GM12892 (cell line): ENCODE measurements at regions not wholly inside any gene's neighbourhood (a gene's known extent, or its start where the extent isn't known, plus 50 kb on each side); places are given as distances from the start of the nearest gene placed in this dataset.

Source experiments
- POLR2A ChIP-seq: IDR thresholded peaks from 2 replicates; pipeline ENCODE4 v1.6.1; 2011; ENCODE audit warnings: low read depth, low read length, control low read depth
- POLR2AphosphoS5 ChIP-seq: IDR thresholded peaks from 2 replicates; pipeline ENCODE4 v1.6.1; 2011; ENCODE audit warnings: low read depth, low read length, control low read depth
- TAF1 ChIP-seq: IDR thresholded peaks from 2 replicates; pipeline ENCODE4 v1.6.1; 2011; ENCODE audit warnings: low read depth, mild to moderate bottlenecking, control low read depth, low read length, borderline replicate concordance

DNA sequence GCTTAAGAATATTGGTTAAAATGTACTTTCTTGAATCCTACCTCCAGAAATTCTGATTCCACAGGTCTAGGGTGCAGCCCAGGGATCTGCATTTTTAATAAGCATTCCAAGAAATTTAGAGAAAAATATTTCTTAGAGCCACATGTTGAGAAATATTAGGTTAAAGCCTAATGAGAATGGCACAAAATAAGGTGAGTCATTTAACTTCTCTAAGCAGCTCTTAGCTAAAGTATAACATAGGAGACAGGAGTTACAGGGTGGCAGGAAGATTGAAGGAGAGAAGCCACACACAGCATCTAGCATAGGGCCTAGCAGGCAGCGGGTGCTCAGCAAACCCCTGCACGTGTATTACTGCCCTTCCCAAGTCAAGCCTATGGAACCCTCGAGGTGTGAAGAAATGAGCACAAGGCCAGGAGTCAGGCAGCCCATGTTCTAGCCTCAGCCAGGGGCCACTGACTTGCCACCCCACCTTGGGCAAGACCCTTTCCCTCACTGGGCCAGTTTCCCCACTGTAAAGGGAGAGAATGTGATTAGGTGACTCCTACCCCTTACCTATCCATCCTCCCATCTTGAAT, 197.1 kb upstream of the TLE3 start:
- TF ChIP-seq POLR2AphosphoS5 (no peak), POLR2A (no peak), TAF1 (no peak)
